ENCODE measurements at regions not wholly inside any gene's neighbourhood (a gene's known extent, or its start where the extent isn't known, plus 50 kb on each side); places are given as distances from the start of the nearest gene placed in this dataset.
"Not testable (repeated sequence)": the region's sequence is repeated elsewhere in the genome, so short reads cannot be mapped to it uniquely, and the experiment has no call there.

DNA sequence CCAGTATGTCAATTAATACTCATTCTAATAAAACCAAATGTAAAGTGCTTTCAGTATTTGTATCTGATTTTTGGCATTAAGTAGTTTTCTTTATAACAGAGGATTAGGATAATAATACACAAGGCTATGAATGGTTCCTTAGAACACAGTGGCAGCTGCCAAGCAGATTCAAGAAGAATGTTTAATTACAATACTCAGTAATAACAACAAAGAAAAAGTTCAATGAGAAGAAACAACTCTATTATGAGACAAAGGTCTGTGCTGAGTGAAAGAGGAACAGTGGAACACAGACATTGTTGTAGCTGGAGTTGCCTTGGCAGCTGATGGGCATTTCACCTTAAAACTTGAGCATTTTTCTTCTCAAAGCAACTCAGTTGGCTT, 502.6 kb upstream of the NR3C2 start:
- no peak for DNase-seq

GRCh38 chr4:148944136-148944838, 502.1 kb upstream of the NR3C2 start:
- no peak for DNase-seq

DNA sequence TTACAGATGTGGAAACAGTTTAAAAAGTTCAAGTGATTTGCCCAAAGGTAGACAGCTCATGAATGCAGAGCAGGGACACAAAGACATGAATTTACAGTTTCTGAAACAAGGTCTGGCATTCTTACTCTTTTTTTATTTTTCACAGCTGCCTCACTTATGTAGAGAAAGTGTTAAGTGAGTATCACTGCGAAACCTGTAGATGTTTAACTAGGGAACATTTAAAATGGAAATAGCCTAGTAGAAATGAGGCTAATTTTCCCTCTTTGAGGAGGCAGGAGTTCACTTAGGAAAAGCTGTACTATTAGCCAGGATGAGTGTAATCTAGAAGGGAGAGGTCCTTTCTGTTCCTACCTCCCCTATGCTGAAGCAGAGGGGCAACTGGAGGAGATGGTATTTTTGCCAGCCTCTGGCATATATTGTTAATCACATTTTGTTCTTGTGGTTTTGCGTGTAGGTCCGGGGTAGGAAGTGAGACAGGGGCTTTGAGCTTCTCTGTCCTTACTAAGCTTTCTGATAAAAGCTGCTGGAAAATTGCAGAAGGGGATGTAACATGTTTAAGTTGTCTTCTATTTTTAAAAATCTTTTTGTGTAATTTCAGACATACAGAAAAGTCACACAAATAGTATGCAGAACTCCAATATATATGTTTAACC, 492.8 kb upstream of the NR3C2 start:
- no peak for DNase-seq

GRCh38 chr4:148926276-148927260, 484.4 kb upstream of the NR3C2 start:
- DNase-seq, result no peak

DNA sequence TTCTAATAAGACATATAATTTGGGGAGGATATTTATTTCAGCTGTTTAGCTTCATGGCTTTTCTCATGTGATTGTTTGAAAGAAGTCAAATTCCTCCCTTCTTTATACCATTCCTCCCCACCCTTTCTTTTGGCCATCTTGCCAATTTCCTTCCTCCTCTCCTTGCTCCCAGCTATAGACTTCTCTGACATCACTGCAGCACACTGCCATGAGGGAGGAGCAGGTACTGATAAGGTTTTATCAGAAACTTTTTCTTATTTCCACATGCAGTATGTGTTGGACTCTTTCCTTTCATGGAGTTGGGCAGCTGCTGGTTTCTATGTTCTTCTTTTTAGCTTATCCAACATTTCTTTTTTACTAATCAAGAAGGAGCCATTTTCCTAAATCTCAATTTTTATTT, 481.7 kb upstream of the NR3C2 start:
- DNase-seq, result no peak

GRCh38 chr4:148922497-148922896, 480.3 kb upstream of the NR3C2 start:
- no peak for DNase-seq

- no peak for DNase-seq
Measured at GRCh38 chr4:148914734-148915133, 472.5 kb upstream of the NR3C2 start.

- DNase-seq, result no peak
Measured at GRCh38 chr4:148914301-148914700, 472.1 kb upstream of the NR3C2 start.

GRCh38 chr4:148903388-148903787, 461.2 kb upstream of the NR3C2 start:
- DNase-seq, result no peak

- DNase-seq, result no peak
Measured at GRCh38 chr4:148901075-148901705, 459.0 kb upstream of the NR3C2 start.

DNA sequence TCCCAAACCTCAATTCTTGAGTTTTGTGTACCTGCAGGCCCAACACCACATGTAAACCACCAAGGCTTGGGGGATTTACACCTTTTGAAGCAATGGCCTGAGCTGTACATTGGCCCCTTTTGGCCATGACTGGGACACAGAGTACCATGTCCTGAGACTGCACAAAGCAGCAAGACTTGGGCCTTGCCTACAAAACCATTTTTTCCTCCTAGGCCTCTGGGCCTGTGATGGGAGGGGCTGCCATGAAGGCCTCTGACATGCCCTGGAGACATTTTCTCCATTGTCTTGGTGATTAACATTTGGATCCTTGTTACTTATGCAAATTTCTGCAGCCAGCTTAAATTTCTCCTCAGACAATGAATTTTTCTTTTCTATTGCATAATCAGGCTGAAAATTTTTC, 455.9 kb upstream of the NR3C2 start:
- not testable (repeated sequence) for DNase-seq

DNA sequence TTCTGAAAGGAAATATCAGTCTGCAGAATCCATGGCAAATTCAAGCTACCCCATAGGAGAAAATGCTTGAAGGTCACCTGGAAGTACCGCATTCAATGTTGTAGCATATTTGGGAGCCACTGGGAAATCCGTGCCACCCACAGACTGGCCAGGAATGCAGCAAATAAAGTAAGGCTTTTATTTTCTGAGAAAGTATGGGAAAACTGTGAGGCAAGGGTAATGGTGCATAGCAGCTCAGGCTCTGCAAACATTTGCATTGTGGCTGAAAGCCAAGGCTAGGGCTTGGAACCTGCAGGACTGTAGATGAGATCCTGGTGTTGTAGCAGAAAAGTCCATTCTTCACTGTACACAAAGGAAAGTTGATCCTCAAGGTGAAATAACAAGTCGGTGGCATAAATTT, 450.9 kb upstream of the NR3C2 start:
- DNase-seq, result no peak

DNA sequence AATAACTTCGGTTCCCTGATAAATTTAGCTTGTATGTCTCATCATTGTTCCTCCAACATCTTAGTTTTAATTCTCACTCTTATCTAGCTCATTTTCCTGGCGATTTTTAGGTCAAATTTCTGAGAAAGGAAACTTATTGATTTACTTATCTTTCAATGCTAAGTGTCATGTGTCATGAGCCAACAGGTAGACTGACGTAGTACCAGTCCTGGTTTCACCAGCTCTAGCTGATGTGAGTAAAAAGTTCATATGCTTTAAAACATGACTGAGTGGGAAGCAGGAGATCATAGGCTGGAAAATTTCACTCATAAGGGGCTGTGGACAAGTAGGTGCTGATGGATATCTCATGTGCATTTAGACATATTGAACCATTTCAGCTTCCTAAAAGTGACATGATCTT, 441.7 kb upstream of the NR3C2 start:
- no peak for DNase-seq

GRCh38 chr4:148883435-148883834, 441.2 kb upstream of the NR3C2 start:
- no peak for DNase-seq

GRCh38 chr4:148881860-148882643, 439.8 kb upstream of the NR3C2 start:
- no peak for DNase-seq

GRCh38 chr4:148874331-148874730, 432.1 kb upstream of the NR3C2 start:
- no peak for DNase-seq

DNA sequence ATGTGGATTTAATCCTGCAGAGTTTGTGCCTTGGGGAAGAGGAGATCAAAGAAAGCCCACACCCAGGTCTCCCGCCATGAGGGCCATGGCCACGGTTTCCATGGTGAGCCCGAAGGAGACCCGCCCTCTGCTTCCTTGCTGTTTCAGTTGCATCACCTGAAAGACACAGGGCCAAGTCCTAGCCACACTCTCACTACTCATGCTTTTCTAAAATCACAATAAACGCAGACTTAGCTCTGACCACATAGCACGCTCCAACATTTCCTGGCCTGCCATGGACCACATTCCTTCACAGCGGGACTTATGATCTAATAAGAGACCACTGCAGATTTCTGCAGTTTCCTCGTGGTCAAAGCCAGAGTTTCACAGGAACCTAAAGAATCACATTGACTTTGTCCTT, 426.0 kb upstream of the NR3C2 start:
- no peak for DNase-seq

GRCh38 chr4:148866666-148867065, 424.5 kb upstream of the NR3C2 start:
- DNase-seq, result no peak

GRCh38 chr4:148857973-148858534, 415.8 kb upstream of the NR3C2 start:
- no peak for DNase-seq

DNA sequence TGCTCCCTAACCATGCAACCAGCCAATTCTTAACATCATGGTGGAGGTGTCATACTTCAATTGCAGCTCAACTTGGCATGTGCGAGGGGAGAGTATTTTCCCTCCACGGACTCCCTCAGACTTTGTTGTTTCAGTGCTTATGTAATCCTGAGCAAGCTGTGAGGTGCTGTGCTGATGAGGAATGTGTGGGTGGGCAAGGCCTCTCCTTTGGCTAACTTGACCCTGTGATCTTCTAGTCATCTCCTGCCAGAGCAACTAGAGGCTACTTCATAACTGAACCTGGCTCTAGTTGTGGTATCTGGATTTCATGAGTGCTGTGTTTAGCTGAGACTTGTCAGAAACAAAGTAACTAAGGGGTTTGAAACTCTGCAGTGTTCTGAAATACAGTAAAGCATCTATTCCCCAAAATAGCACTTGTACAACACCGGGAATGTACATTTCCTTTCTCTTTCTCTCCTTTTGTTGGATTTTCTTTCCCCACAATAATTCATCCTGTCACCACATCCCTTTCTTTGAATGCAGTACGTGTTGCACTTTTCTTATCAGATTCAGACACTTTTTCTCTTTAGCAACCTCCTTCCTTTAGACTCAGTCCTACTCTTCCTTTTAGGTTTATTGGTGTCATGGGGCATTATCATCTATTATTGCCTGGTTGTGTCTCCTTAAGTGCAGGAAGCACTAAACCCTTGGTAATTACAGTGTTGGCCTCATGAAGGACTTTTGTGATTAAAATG, 415.2 kb upstream of the NR3C2 start:
- DNase-seq, result no peak

GRCh38 chr4:148854203-148854602, 412.0 kb upstream of the NR3C2 start:
- DNase-seq, result no peak

Data from activated CD4-positive, alpha-beta T cell treated with anti-CD3 and anti-CD28 coated beads, Interleukin-2, amount 50 U/mL, for 16 hours (primary cell).